KBM-7 (cell line): ENCODE measurements at regions not wholly inside any gene's neighbourhood (a gene's known extent, or its start where the extent isn't known, plus 50 kb on each side); places are given as distances from the start of the nearest gene placed in this dataset.
A peak's percentile ranks its signal among the peaks of the same experiment; 100 is the strongest.

Experiments
- DNase-seq: peaks from one replicate; pipeline ENCODE4 v3.0.0-alpha.2; 2015
- in situ Hi-C: fragments of 300-500 bp; cut with MboI; formaldehyde crosslinking; loops from 2 replicates; pipeline ENCODE4 v1.14.3; 2020; ENCODE audit warnings: low sequenced_read_pairs, low pct_unique_long_range_greater_than_20kb, mixed read lengths

DNA sequence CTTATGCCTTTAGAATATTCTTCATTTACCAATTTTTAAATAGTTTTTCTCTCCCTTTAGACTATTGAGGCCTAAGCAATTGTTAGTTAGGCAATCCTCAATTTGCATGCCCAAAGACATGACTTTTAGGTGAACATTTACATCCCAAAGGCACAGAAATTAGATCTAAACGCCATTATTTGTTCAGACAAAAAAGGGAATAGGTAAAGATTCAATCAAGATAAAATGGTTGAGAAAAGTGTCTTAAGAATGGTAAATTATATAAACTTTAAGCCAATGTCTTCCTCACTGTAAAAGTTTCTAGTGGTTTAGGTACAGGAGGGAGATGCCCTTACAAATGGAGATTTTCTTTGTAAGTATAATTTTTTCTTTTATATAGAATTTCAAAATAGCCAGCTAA, 50.2 kb upstream of the MME start:
- in situ Hi-C loops, result no loop called here

DNA sequence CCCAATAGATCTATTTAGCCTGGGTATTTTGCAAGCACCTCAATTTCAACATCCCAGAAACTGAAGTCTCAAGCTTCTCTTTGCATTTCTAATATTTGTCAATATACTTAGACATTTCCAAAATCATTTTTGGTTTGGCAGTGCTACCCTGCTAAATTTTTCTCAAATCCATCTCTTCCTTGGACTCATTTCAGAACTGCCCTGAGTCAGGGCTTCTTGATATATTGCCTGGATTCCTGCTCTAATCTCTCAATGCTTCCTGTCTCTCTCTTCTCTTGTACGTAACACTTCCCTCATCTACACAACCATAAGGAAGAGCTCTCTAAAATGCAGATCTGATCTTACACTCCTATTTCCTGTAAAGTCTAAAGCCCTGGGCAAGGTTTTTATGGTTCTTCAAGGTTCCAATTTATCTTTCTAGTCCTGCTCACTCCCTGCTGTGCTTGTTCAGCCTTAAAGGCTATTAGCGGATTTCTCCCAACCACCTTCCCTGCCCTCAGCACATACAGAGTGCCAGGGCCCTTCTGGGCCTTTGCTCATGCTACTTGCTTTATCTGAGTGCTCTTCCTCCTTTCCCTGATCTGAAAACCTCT, 53.0 kb upstream of the MME start:
- in situ Hi-C loops, result no loop called here
- DNase-seq, result peak; percentile 90

More for the DNA sequence above, 50.2 kb upstream of the MME start:
- DNase-seq, result no peak

DNA sequence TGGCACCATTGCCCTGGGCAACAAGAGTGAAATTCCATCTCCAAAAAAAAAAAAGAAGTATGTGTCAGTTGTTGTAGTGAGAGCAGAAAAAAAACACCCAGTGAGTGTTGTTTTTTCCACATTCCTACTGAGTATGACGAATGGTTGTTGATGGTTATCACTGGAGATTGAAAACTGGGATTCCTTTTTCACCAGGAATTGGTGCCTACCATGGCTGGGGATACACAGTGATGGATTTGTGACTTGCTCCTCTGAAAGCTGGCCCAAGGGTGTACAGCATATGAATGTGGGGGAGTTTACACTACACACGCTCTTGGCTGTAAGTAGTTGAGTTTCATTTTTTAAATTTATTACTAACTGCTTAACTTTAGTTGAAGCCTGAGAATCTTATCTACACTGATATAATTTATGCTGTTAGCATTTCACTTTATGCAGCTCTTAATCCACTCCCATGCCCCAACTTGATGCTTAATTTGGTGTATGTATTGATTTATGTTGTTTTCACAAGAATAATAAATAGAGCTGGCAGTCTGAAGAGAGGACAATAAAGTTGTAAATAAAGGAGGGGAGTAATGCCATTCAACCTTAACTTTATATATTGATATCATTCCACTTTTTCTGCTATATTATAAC, 56.0 kb upstream of the MME start:
- DNase-seq, result no peak
- in situ Hi-C loops, result no loop called here

GRCh38 chr3:155022896-155023295, 57.2 kb upstream of the MME start:
- DNase-seq, result no peak
- in situ Hi-C loops, result no loop called here

DNA sequence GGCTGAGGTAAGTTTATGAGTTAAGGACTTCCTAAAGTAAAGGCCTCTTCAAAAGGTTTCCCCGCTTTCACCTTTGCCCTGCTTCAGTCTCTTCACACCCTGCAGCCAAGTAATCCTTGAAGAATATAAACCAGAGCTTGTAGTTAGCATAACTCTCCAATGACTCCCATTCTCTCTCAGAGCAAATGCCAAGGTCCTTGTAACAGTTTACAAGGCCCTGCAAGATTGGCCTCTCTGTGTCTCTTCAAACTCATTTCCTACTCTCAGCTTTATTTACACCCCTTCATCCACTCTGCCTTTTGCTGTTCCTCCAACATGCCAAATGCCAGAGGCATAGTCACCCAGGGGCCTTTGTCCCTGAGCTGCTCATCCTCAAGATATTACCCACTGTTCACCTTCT, 60.5 kb upstream of the MME start:
- DNase-seq, result no peak
- in situ Hi-C loops, result no loop called here

GRCh38 chr3:155018621-155019330, 61.3 kb upstream of the MME start:
- in situ Hi-C loops, result no loop called here
- DNase-seq, result peak; percentile 81

DNA sequence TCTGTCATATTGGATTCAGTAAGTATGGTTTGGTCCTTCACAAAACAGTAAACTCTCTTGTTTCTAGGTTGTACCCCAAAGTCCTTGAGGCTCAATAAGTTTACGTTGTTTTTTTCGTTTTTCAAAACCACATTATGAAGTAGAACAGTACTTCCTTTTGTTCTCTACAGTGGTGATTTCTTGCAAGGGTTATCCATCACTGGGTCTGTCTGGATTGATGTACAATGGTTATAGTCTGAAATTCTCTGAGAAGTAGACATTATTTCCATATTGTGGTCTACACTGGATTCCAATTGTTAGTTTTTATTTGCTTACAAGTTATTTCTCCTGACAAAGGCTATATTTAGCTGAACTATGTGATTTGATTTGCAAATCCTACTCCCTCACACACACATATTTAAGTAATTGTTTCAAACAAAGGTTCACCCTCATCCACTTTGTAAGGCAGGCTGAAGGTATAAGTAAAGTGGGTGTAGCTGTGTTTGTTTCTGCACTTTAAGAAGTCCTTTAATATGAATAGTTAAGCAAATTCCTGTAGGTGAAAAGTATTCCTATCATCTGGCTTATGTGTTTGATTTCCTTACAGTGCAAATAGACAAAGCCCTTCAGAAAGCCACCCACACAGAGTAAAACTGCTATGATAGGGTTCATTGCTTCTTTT, 64.2 kb upstream of the MME start:
- in situ Hi-C loops, result no loop called here
- no peak for DNase-seq

- in situ Hi-C loops, result no loop called here
- DNase-seq, result no peak
Measured at GRCh38 chr3:155014953-155015352, 65.2 kb upstream of the MME start.

- in situ Hi-C loops, result no loop called here
- DNase-seq, result no peak
Measured at GRCh38 chr3:155013427-155013826, 66.7 kb upstream of the MME start.

GRCh38 chr3:155012584-155012983, 67.5 kb upstream of the MME start:
- in situ Hi-C loops, result no loop called here

DNA sequence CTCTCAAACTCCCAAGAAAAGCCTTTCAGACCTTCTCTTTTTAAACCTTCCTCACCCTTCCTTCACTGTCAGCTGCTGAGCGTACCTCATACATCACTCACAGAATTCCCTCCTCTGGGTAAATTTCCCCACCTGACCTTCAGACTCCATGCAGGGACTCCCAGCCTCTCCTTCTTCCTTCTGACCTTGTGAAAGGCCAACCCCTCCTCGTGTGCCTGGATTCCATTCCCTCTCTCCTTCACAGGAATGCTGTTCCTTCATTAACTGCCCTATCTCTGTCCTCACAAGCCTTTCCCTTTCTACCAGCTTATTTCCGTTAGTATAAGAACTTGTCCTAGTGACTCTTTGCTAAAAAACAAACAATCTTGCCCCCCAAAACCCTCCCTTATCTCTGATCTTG, 69.7 kb upstream of the MME start:
- in situ Hi-C loops, result no loop called here
- no peak for DNase-seq

More at GRCh38 chr3:155012584-155012983, 67.5 kb upstream of the MME start:
- no peak for DNase-seq

- in situ Hi-C loops, result no loop called here
- DNase-seq, result no peak
Measured at GRCh38 chr3:155009217-155009616, 70.9 kb upstream of the MME start.

DNA sequence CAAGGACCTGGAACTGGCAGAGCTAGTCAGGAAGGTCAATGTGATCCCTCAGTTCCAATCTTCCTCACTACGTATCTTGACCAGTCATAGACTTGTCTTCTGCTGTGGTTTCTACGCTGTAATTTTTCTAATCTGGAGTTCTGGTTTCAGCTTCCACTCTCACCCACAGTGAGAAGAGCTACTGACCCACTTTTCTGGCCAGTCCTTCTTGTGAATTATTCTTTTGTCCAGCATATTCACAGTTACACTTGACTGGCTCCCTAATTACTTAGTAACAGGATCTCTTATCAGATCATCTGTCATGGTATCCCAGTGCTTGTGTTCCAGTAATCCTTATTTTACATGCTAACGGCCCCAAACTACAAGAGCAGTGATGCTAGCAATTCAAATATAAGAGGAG, 72.4 kb upstream of the MME start:
- no peak for DNase-seq
- in situ Hi-C loops, result no loop called here

DNA sequence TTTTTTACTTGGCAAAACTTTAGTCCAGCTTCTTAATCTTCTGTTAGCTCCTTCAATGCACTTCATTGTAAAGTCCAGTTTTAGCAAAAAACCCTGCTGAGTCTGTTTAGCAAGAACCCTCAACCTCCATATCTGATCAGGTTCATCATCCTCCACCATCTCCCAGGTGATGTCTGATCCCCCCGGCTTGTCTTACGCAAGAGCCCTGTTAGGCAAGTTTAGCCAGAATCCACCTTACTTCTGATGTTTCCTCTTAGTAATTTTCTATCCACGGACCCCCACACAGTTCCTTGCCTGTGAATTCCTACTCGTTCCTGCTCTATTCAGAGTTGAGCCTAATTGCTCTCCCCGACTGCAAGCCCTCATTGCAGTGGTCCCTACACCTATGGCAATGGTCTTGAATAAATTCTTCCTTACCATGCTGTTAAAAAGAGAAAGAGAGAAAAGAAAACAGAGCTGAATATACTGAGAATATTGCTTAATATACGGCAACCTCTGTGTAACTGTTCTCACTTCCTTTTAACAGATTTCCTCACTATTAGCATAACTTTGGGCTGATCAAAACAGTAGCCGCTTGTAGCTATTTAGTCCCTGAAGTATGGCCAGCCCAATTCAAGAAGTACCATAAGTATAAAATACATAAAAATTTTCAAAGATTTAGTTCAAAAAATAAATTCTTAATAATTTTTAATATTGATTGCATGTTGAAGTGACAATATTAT, 78.7 kb upstream of the MME start:
- no peak for DNase-seq
- in situ Hi-C loops, result no loop called here

- no peak for DNase-seq
- in situ Hi-C loops, result no loop called here
Measured at GRCh38 chr3:154992655-154993054, 87.5 kb upstream of the MME start.

DNA sequence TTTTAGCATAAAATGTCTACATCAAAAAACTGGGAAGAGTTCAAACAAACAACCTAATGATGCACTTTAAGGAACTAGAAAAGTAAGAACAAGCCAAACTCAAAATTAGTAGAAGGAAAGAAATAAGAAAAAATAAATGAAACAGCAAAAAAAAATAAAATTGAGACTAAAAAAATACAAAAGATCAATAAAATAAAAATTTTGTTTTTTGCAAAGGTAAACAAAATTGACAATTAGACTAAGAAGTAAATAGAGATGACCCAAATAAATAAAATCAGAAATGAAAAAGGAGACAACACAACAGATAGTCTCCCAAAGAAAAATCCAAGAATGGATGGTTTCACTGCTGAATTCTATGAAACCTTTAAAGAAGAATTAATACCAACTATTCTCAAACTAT, 89.6 kb upstream of the MME start:
- DNase-seq, result no peak
- in situ Hi-C loops, result no loop called here

- in situ Hi-C loops, result no loop called here
- DNase-seq, result no peak
Measured at GRCh38 chr3:154987846-154988245, 92.3 kb upstream of the MME start.

GRCh38 chr3:154981664-154982063, 98.5 kb upstream of the MME start:
- no peak for DNase-seq
- in situ Hi-C loops, result no loop called here

GRCh38 chr3:154981201-154981600, 98.9 kb upstream of the MME start:
- in situ Hi-C loops, result no loop called here
- DNase-seq, result no peak

DNA sequence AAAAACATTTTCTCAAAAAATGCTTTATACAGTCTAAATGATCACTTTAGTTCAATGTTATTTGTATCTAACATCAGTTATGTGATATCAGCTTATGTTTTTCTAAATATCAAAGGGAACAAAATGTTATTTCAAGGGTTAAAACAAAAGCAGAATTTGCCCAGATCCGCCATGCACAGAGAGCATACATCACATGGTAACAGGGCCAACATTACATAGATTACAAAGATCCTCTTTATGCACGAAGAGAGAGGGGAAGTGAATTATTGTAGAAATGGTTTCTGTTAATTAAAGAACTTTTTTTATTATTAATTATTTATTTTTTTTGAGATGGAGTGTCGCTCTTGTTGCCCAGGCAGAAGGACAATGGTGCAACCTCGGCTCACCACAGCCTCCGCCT, 100.8 kb upstream of the MME start:
- in situ Hi-C loops, result no loop called here
- DNase-seq, result no peak
